NCI-H226 (cell line): ENCODE measurements at regions not wholly inside any gene's neighbourhood (a gene's known extent, or its start where the extent isn't known, plus 50 kb on each side); places are given as distances from the start of the nearest gene placed in this dataset.

ENCODE experiments used
- DNase-seq: peaks from one replicate; pipeline ENCODE4 v3.0.0-alpha.2; 2015

- peak; percentile 71 for DNase-seq
Observed at GRCh38 chr16:72311426-72311825, 139.5 kb upstream of the PMFBP1 start.

- DNase-seq: no peak
Observed at GRCh38 chr16:72309001-72309400, 137.0 kb upstream of the PMFBP1 start.

- no peak for DNase-seq
Observed at GRCh38 chr16:72308396-72308795, 136.4 kb upstream of the PMFBP1 start.

- DNase-seq: no peak
Observed at GRCh38 chr16:72302332-72302731, 130.4 kb upstream of the PMFBP1 start.

GRCh38 chr16:72301523-72302236 is 129.7 kb upstream of the PMFBP1 start:
- no peak for DNase-seq

GRCh38 chr16:72300892-72301291 is 128.9 kb upstream of the PMFBP1 start:
- DNase-seq: no peak

- DNase-seq: no peak
Observed at GRCh38 chr16:72299684-72300243, 127.8 kb upstream of the PMFBP1 start.

GRCh38 chr16:72298961-72299360 is 127.0 kb upstream of the PMFBP1 start:
- no peak for DNase-seq

GRCh38 chr16:72295914-72296313 is 124.0 kb upstream of the PMFBP1 start:
- no peak for DNase-seq

- peak; percentile 92 for DNase-seq
Observed at GRCh38 chr16:72291531-72291981, 119.6 kb upstream of the PMFBP1 start.

GRCh38 chr16:72291121-72291520 is 119.2 kb upstream of the PMFBP1 start:
- DNase-seq: peak; percentile 18

- no peak for DNase-seq
Observed at GRCh38 chr16:72287649-72288048, 115.7 kb upstream of the PMFBP1 start.

- peak; percentile 48 for DNase-seq
Observed at GRCh38 chr16:72286936-72287620, 115.1 kb upstream of the PMFBP1 start.

GRCh38 chr16:72285728-72286127 is 113.8 kb upstream of the PMFBP1 start:
- no peak for DNase-seq

GRCh38 chr16:72285324-72285723 is 113.4 kb upstream of the PMFBP1 start:
- no peak for DNase-seq

- DNase-seq: no peak
Observed at GRCh38 chr16:72284042-72284789, 112.3 kb upstream of the PMFBP1 start.

GRCh38 chr16:72282362-72282761 is 110.4 kb upstream of the PMFBP1 start:
- DNase-seq: no peak

- no peak for DNase-seq
Observed at GRCh38 chr16:72278301-72278700, 106.3 kb upstream of the PMFBP1 start.

- DNase-seq: no peak
Observed at GRCh38 chr16:72277749-72278148, 105.8 kb upstream of the PMFBP1 start.

- no peak for DNase-seq
Observed at GRCh38 chr16:72271699-72272240, 99.8 kb upstream of the PMFBP1 start.

- DNase-seq: no peak
Observed at GRCh38 chr16:72270531-72270930, 98.6 kb upstream of the PMFBP1 start.

GRCh38 chr16:72266836-72267235 is 94.9 kb upstream of the PMFBP1 start:
- no peak for DNase-seq

GRCh38 chr16:72264771-72265170 is 92.8 kb upstream of the PMFBP1 start:
- peak; percentile 3 for DNase-seq
